ENCODE measurements at regions not wholly inside any gene's neighbourhood (a gene's known extent, or its start where the extent isn't known, plus 50 kb on each side); places are given as distances from the start of the nearest gene placed in this dataset.
"Not testable (repeated sequence)": the region's sequence is repeated elsewhere in the genome, so short reads cannot be mapped to it uniquely, and the experiment has no call there.

DNA sequence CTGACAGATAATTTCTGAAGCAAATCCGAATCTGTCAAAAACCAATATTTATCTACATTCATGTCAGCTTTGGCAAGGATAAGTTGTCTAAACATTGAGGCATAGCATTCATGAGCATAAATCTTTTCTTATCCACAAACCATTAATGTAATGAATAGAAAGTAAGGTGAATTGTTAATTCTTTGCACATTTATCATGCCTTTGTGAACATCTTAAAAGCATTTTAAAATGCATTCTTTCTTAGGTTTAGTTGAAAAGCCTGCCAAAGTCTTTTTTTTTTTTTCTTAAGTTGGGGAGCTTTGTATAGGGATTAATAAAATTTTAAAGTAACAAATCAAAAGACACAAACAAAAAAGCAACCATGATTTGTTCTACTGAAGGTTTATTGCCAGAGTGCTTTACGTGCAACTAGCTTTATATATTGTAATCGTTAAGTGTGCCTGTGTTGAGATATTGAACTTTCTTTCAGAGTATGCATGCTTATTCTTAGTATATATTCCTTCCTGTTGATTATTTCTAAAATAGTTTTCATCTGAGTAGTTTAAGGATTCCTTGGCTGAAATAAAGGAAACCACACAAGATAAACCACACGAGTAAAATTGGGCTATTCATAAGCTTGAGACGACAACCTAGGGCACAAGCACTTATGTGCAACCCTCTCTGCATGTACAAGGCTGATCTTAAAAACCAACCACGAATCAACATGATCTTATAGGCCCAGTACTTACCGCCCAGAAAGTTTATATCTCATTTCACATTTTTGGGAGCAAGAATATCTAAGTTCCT is 1110.9 kb upstream of the CNTN5 start:
- no peak for DNase-seq

- no peak for DNase-seq
Observed at GRCh38 chr11:97912629-97913028, 1108.1 kb upstream of the CNTN5 start.

DNA sequence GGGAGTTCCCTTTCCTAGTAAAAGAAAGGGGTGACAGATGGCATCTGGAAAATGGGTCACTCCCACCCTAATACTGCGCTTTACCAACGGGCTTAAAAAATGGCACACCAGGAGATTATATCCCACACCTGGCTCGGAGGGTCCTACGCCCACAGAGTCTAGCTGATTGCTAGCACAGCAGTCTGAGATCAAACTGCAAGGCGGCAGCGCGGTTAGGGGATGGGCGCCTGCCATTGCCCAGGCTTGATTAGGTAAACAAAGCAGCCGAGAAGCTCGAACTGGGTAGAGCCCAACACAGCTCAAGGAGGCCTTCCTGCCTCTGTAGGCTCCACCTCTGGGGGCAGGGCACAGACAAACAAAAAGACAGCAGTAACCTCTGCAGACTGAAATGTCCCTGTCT is 1097.8 kb upstream of the CNTN5 start:
- not testable (repeated sequence) for DNase-seq

DNA sequence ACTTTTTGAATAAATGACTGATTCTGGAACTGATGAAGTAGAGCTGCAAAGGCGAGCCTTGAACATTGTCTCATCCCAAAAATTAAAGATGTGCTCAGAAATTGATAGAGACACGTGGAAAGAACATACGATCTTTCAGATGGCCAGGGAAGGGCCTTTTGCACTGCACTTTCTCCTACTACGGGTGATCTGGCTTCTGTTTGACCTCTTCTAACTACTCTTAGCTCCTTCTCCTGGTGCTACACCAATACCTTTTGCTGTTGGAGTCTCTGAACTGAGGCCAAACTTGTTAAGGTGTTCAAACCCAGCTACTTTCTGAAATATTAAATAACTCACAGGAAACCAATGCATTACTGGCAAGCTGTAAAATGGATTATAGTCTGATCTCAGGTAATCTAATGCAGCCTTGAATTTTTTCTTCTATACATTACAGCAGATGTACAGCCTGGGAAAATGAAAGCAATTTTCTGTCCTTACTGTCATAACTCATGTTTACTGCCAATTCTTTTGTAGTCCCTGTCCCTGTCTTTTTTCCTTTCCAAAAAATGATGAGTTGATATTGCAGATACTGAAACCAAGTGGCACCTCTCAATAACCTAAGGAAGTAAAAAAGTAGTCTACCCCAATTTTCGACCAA is 1086.1 kb upstream of the CNTN5 start:
- no peak for DNase-seq

DNA sequence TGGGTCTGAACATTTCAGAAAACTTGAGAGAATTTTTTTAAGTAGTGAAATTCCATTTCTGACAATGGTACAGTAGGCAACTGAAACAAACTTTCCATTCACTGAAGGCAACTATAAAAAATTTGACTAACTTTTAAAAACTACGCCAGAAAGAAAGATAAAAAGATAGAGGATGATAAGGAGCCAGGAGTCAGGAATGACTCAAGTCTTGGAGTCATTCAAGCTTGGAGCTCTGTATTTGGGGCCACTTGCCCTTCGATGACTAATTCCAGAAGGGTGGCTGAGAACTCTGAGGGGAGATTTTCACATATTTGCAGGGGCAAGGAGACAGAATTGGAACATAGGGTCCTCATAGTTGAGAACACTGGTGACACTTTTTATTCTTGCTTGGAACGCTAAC is 1083.2 kb upstream of the CNTN5 start:
- DNase-seq, result no peak

DNA sequence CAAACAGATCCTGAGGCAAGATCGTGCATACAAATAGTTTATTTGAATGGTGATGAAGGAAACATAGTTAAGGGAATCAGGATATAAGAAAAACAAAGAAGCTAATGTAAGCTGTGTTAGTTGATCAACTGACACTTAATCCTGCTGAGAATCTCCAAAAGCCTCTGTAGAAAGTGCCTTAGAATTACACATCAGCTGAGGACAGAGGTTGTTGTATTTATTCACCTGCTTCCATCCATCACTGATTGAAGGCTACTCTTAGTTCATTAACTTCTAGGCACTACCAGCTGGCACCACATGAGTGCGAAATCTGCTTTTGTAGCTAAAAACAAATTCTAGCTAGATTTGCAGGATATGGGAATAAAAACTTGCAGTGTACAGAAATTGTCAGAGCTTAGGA is 1082.0 kb upstream of the CNTN5 start:
- no peak for DNase-seq

- DNase-seq, result no peak
Observed at GRCh38 chr11:97943493-97943892, 1077.3 kb upstream of the CNTN5 start.

DNA sequence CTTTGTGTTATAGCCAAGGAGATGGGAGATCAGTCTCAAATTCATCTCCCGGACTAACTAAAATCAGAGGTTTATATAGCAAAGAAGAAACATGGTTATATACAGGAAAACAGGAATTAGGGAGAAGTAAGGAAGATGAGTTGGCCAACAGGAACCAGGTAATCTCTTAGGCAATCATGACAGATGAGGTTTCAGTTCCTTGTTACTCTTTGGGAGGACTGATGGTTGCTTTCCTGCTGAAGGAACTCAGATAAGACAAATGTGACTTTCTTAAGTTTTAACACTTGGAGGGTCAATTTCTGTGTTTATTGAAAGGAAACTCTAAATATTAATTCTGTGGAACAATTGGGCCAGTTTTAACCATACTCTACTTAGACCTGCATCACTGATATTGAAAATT is 1072.0 kb upstream of the CNTN5 start:
- no peak for DNase-seq

GRCh38 chr11:97955595-97955994 is 1065.2 kb upstream of the CNTN5 start:
- DNase-seq, result no peak

DNA sequence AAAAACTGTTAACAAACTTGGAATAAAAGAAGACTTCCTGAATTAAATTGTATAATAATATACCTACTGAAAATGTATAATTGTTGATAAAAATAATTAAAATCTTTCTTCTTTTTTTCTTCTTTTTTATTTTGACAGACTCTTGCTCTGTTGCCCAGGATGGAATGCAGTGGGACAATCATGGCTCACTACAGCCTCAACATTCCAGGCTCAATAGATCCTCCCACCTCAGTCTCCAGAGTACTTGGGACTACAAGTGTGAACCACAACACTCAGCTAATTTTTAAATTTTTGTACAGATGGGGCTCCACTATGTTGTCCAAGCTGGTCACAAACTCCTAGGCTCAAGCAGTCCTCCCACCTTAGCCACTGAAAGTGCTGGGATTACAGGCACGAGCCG is 1063.8 kb upstream of the CNTN5 start:
- no peak for DNase-seq

GRCh38 chr11:97961431-97961830 is 1059.3 kb upstream of the CNTN5 start:
- DNase-seq, result no peak

DNA sequence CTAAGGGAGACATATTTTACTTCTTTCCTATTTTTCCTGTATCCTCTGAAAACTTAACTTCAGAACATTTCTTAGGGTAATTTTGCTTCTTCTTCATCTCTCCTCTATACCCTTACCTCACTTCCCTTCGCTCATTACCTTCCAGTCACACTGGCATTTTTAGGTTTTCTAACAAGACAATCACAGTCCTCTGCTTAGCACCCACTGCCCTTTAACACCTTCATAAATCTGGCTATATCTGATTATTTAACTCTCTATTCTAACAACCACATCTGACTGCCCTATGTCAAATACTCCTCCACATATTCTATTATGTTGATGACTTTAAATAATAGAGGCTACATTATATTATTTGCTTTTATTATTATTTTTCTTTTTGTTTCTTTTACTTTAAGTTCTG is 1058.0 kb upstream of the CNTN5 start:
- DNase-seq, result no peak

GRCh38 chr11:97963528-97964331 is 1057.0 kb upstream of the CNTN5 start:
- no peak for DNase-seq

DNA sequence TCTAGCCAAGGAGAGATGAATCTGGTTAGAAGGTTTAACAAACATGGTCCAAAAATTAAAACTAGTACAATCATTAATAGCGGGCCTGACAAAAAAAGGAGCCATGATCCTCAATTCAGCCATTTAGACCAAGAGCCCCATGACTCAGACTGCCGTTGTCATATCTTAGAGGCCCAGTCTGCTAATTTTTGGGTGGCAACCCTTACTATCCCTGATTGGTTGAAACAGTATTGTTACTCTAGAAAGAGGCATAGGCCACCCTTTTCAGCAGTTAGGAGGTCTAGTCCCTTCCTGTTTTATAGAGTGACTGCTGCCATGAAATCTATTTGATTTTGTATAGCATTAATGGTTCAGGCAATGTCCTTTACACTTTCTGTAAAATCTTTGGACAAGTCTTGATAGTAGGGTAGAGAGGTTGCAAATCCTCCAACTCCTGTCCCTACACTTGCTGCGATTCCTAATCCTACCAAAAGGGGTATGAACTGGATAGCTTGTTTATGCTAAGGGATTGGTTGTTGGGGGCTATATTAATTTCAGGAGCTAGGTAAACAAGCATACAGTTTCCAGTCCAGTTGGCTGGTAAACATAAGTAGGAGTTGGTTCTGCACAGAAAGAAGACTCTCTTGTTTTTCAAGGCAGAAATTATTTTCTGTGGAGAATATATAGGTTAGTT is 1056.3 kb upstream of the CNTN5 start:
- DNase-seq, result no peak

- no peak for DNase-seq
Observed at GRCh38 chr11:97965849-97966646, 1054.7 kb upstream of the CNTN5 start.

- DNase-seq, result no peak
Observed at GRCh38 chr11:97966901-97967300, 1053.8 kb upstream of the CNTN5 start.

DNA sequence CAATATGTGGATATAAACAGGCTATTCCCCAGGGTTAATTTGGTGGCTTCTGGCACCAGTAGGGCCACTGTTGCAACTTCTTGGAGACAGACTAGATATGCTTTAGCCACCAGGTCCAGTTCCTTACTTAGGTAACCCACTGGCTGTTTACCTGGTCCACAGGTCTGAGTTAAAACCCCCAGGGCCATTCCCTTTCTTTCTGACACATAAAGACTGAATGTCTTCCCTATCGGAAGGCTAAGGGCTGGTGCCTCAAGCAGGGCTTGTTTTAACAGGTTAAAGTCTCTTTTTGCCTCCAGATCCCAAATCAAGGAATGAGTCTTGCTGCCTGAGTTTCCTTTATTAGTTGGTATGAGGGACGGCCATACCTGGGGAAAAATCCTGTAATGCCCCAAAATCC is 1052.7 kb upstream of the CNTN5 start:
- no peak for DNase-seq

- no peak for DNase-seq
Observed at GRCh38 chr11:97972731-97973130, 1048.0 kb upstream of the CNTN5 start.

- no peak for DNase-seq
Observed at GRCh38 chr11:97973352-97973857, 1047.3 kb upstream of the CNTN5 start.

DNA sequence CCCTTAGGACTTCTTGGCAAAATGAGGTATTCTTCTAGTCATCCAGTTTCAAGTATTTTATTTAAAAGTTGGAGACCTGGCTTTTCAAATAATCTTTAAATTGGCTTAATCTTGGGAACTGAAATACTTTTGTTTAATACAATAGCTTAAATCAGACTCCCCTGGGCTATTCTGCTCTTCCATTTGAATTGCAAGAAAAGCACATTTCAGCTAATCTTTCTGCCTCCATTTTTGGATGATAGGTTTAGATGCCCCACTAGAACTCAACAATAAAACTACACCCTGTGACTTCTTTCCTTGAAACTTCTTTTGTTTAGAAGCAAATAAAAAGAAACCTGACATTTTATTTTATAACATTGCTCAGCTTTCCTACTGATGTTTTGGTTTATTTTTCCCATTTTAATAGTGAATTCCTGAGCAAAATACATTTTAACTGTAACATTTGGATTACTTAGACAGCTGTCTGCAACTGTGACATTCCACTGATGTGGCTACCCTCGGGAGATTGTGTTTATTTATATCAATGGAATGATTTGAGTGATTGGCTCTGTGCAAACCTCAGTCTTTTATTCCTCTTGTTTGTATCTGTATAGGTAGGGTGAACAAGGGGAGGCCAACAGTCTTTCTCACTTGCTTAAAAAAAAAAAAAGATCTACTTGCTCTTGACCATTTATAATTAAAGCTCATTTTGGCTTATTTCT is 1045.8 kb upstream of the CNTN5 start:
- DNase-seq, result no peak

DNA sequence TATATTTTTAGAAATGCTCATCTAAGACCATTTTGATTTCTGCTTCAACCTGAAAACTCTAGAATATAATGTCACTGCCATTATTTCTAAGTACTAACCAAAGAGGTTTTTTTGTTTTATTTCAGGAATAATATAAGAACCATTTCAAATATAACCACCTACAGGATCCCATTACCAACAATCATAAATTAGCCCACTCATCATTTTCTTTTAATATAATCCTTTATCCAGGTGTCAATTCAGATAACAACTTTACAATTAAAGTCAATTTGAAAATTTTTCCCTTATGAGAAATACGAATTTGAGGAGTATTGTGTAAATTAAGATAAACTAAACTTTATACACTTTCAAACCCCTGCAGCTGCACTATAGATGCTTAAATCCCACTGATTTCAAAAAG is 1043.0 kb upstream of the CNTN5 start:
- no peak for DNase-seq

- DNase-seq, result no peak
Observed at GRCh38 chr11:97979741-97980140, 1041.0 kb upstream of the CNTN5 start.
